Activated naive CD4-positive, alpha-beta T cell treated with Interleukin-2 at 50 U/mL for 16 hours (primary cell): ENCODE measurements at regions not wholly inside any gene's neighbourhood (a gene's known extent, or its start where the extent isn't known, plus 50 kb on each side); places are given as distances from the start of the nearest gene placed in this dataset.

Experiments
- DNase-seq: peaks from one replicate; pipeline ENCODE4 v3.0.0-alpha.2; 2020

GRCh38 chr11:127531167-127531566 is 530.6 kb upstream of the KIRREL3 start:
- DNase-seq = no peak

- no peak for DNase-seq
These were observed 527.7 kb upstream of the KIRREL3 start for GRCh38 chr11:127528297-127528696.

DNA sequence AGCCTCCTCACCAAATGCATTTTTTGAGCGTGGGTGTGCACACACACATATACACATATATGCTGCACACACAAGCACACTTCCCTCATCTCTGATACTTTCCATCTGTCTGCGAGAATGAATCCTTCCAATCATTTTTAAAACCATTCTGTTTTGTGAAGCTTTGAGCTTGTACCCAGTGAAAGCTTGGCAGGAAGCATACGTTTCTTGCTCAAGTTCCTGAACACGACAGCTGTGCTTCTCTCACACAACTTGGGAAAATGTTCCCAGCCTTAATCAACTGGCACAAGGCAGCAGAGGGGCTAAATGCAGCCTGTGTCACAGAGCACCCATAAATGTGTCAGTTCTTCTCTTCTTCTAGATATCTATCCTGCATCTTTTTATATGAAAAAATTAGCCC is 524.0 kb upstream of the KIRREL3 start:
- DNase-seq = no peak

DNA sequence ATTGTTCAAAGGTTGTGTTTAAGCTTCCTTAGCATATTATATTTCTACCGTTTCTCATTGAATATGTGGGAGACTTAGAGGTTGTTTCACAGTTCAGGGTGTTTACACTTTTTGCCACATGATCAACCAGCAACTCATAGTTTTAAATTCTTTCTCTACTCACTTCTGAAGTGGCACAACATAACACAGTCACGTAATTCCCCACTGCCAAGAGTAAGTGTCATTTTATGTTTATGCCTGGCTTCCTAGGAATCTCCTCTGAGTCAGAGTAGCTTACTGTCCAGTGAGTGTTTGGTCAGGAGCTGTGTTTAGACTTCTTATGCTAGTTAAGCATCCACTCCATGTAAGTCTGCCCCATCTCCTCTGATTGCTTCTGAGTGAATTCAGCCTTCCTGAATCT is 520.8 kb upstream of the KIRREL3 start:
- DNase-seq = no peak

GRCh38 chr11:127507851-127508250 is 507.3 kb upstream of the KIRREL3 start:
- DNase-seq = no peak

DNA sequence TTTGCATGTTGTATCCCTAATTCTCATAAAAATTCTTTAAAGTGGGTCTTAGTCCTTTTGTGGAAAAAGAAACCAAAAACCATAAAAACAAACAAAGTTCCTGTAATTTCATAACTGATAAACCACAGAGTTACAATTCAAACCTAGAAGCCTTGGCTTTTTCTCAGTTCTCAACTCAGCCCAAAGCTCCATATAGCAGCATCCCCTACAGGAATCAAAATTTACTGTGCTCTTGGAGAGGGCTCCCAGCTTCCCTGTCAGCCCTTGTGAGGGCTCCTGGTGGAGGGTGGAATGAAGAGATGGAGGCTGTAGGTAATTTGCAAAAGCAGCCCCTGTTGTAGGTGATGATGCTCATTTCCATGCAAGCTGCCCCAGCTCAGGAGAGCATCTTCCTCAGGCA is 506.1 kb upstream of the KIRREL3 start:
- DNase-seq = no peak

GRCh38 chr11:127506126-127506525 is 505.6 kb upstream of the KIRREL3 start:
- DNase-seq = no peak

GRCh38 chr11:127496165-127496564 is 495.6 kb upstream of the KIRREL3 start:
- no peak for DNase-seq

- DNase-seq = no peak
These were observed 492.9 kb upstream of the KIRREL3 start for GRCh38 chr11:127493330-127494022.

DNA sequence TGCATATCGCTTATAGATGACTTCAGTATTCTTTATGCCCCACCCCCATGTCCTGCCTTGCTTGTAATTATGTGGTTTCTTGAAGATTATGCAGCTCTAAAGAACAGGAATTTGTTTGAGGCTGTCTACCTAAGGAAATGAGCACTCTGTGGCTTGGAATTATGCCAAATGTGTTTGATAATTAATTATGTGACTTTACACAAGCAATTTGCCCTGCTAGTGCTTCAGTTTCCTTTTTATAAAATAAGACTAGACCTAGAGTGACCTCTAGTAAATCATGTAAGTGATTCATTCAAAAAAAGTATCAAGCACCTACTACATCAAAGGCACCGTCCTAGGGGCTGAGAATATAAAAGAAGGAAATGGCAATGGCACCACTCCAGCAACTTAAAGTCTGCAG is 491.5 kb upstream of the KIRREL3 start:
- DNase-seq = no peak

GRCh38 chr11:127491589-127491988 is 491.0 kb upstream of the KIRREL3 start:
- DNase-seq = no peak

GRCh38 chr11:127490896-127491295 is 490.3 kb upstream of the KIRREL3 start:
- no peak for DNase-seq

DNA sequence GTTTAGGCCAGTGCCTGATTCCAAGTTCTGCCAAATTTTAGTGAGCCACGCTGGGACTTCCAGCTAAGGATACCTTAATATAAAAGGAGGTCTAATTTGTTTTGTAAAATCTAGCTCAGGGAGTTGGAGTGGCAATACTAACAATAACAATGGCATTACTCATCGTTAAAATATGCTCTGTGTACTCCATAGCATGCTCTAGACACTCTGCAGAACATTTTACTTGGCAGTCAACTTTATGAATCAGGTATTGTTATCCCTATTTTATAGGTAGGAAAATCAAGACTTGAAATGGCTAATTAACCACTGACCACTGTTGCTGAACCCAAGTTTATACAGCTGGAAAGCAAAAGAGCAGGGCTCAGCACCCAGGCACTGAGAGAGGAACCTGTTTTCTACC is 485.0 kb upstream of the KIRREL3 start:
- DNase-seq = no peak

DNA sequence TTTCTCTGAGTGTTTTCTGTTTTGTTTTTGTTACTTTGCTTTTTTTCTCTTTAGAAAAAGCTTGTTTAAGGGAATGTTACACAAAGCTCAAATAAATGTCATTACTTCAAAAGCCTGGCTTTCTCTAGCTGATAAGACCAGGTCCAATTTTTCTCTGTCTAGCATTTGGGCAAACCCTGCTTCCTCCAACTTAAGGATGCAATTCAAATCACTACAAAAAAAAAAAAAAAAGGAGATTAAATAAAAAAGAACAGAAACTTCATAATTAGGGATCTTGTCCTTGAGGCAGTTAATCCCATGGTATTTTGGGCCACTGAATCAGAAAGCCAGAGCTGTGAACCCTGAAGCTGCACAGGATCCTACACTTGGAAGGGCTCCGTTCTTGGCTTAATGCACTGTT is 480.8 kb upstream of the KIRREL3 start:
- DNase-seq = no peak

DNA sequence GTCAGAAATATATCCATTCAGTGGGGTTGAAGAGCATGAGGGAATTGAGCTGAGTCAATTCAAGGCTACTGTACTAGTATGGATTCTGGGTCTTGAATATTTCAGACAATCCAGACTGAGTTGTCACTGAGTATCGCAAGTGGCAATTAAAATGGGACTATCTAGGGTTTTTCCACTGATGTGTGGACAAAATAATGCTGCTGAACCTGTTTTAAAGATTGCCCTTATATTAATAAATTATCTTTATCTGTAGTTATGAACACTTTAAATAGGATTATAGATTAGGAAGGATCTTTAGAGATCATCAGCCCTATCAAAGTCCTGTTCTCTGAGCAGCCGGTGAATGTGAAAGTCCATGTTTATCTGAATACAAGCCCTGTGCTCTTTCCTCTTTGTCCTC is 478.3 kb upstream of the KIRREL3 start:
- no peak for DNase-seq

DNA sequence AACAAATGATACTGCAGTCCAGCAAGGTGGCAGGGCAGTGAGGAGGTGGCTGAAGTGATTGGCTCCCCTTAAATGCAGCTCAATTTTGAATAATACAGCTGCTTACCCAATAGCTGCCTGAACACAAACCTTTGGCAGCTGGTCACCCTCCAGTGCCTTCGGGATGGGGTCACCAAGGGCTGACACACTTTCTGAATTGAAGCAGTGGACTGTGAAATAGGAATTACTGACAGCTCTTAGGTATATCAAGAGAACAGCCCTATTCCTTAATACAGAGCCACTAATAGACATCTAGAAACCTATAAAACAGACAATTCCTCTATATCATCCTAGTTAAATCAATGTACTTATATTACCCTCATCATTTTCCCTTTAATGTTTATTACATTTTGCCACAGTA is 474.2 kb upstream of the KIRREL3 start:
- DNase-seq = no peak

- DNase-seq = no peak
These were observed 471.9 kb upstream of the KIRREL3 start for GRCh38 chr11:127472505-127472904.

DNA sequence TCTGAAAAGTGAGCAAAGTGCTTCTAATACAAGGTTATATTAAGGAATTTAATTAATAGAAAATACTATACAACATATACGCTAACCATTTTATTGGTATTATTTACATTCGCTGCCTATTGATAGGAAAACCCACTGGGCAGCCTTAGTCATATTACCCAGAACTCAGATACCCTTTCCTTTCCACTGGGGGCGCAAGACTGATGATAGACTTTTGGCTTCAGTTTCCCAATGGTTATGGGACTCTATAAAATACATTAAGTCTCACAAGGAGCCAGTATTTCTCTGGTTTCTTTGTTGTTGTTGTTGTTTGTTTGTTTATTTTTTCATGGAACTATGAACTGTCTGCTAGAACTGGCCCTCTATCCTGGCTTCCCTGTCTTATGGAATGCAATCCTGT is 471.1 kb upstream of the KIRREL3 start:
- DNase-seq = no peak

GRCh38 chr11:127470306-127470884 is 469.8 kb upstream of the KIRREL3 start:
- DNase-seq = no peak

GRCh38 chr11:127464325-127464724 is 463.8 kb upstream of the KIRREL3 start:
- DNase-seq = no peak

DNA sequence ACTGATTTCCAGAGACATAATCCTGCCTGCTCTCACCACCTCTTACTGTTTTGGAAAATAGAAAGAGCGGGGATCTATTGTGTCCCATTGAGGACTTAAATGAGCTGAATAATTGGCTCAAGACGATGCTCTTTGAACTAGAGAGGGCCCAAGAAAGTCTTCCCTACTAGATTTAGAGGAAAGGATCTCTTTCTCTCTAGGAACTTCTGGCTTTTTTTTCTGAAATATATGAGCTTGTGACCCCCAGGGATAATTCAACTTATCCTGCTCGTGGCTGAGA is 461.4 kb upstream of the KIRREL3 start:
- no peak for DNase-seq

GRCh38 chr11:127461241-127462064 is 460.9 kb upstream of the KIRREL3 start:
- no peak for DNase-seq

GRCh38 chr11:127458561-127458960 is 458.0 kb upstream of the KIRREL3 start:
- DNase-seq = no peak

- DNase-seq = no peak
These were observed 454.3 kb upstream of the KIRREL3 start for GRCh38 chr11:127454856-127455255.

GRCh38 chr11:127452533-127452932 is 452.0 kb upstream of the KIRREL3 start:
- no peak for DNase-seq
